NCI-H1092 treated with DMSO at 0.1 percent for 48 hours (cell line): ENCODE measurements at regions not wholly inside any gene's neighbourhood (a gene's known extent, or its start where the extent isn't known, plus 50 kb on each side); places are given as distances from the start of the nearest gene placed in this dataset.

Experiments
- DNase-seq: peaks from one replicate; lab custom pipeline; 2025; lab: John Stamatoyannopoulos, UW

GRCh38 chr3:21140785-21141184 lies 610.2 kb downstream of the ZNF385D start:
- DNase-seq: no peak

GRCh38 chr3:21138085-21138484 lies 612.9 kb downstream of the ZNF385D start:
- DNase-seq: no peak

GRCh38 chr3:21132896-21133295 lies 618.1 kb downstream of the ZNF385D start:
- no peak for DNase-seq

GRCh38 chr3:21120826-21121225 lies 630.2 kb downstream of the ZNF385D start:
- DNase-seq: no peak

GRCh38 chr3:21117370-21117769 lies 633.6 kb downstream of the ZNF385D start:
- no peak for DNase-seq

- DNase-seq: no peak
Observed at GRCh38 chr3:21109056-21109455, 642.0 kb downstream of the ZNF385D start.

- DNase-seq: no peak
Observed at GRCh38 chr3:21105784-21106183, 645.2 kb downstream of the ZNF385D start.

GRCh38 chr3:21100656-21101359 lies 650.2 kb downstream of the ZNF385D start:
- no peak for DNase-seq

GRCh38 chr3:21094686-21095085 lies 656.3 kb downstream of the ZNF385D start:
- DNase-seq: no peak

GRCh38 chr3:21073561-21073960 lies 677.4 kb downstream of the ZNF385D start:
- DNase-seq: no peak

GRCh38 chr3:21067031-21067813 lies 683.8 kb downstream of the ZNF385D start:
- DNase-seq: no peak

- no peak for DNase-seq
Observed at GRCh38 chr3:21062831-21063294, 688.1 kb downstream of the ZNF385D start.

GRCh38 chr3:21059404-21059803 lies 691.6 kb downstream of the ZNF385D start:
- DNase-seq: no peak

GRCh38 chr3:21056293-21056692 lies 694.7 kb downstream of the ZNF385D start:
- no peak for DNase-seq

- DNase-seq: no peak
Observed at GRCh38 chr3:21055015-21055414, 696.0 kb downstream of the ZNF385D start.

GRCh38 chr3:21054064-21054463 lies 696.9 kb downstream of the ZNF385D start:
- no peak for DNase-seq

- DNase-seq: no peak
Observed at GRCh38 chr3:21049334-21050062, 701.5 kb downstream of the ZNF385D start.

- no peak for DNase-seq
Observed at GRCh38 chr3:21043139-21043538, 707.9 kb downstream of the ZNF385D start.

GRCh38 chr3:21042184-21042583 lies 708.8 kb downstream of the ZNF385D start:
- DNase-seq: no peak

- DNase-seq: no peak
Observed at GRCh38 chr3:21041621-21042020, 709.4 kb downstream of the ZNF385D start.

GRCh38 chr3:21036888-21037287 lies 714.1 kb downstream of the ZNF385D start:
- DNase-seq: no peak

GRCh38 chr3:21028412-21028811 lies 722.6 kb downstream of the ZNF385D start:
- DNase-seq: no peak

- no peak for DNase-seq
Observed at GRCh38 chr3:21024563-21024962, 726.4 kb downstream of the ZNF385D start.
